CD4-positive, alpha-beta T cell (primary cell): ENCODE measurements at regions not wholly inside any gene's neighbourhood (a gene's known extent, or its start where the extent isn't known, plus 50 kb on each side); places are given as distances from the start of the nearest gene placed in this dataset.

ENCODE experiments used
- ATAC-seq: fragments of 200-7000 bp; cut with Tn5 transposase; one replicate; pipeline ENCODE4 v1.10.0; 2022; ENCODE audit warnings: mild to moderate bottlenecking; ENCODE audit not compliant: poor library complexity
- CTCF ChIA-PET: fragments of 350-600 bp; sonication (Branson Sonifier 250); formaldehyde crosslinking; loops from one replicate; lab custom pipeline; 2021; ENCODE audit warnings: antibody characterized with exemption, inconsistent platforms; lab: Charles Lee
- POLR2A ChIA-PET: fragments of 350-600 bp; sonication (Branson Sonifier 250); formaldehyde crosslinking; loops from one replicate; lab custom pipeline; 2021; ENCODE audit warnings: antibody characterized with exemption, inconsistent platforms; lab: Charles Lee
- DNase-seq, 14 experiments: peaks; one replicate each; pipeline ENCODE4 v3.0.0-alpha.2; 2013 to 2020; ENCODE audit warnings: mixed read lengths in 2 of 14
- H3K27ac ChIP-seq, 2 donors: one replicate each; pipeline versions ENCODE4 v1.5.1 to v1.7.0; 2013; ENCODE audit warnings: low read length in 2 of 2, low read depth in 1 of 2, mild to moderate bottlenecking in 1 of 2
- H3K27me3 ChIP-seq, 2 experiments: 1 replicate in 1 of 2; 2 replicates in 1 of 2; pipeline versions ENCODE4 v1.6.1 to v1.7.0; 2013; ENCODE audit warnings: low read length in 2 of 2, control low read depth in 1 of 2, mild to moderate bottlenecking in 1 of 2, moderate library complexity in 1 of 2; ENCODE audit not compliant: insufficient read depth in 2 of 2, control insufficient read depth in 1 of 2
- H3K36me3 ChIP-seq: one replicate; pipeline ENCODE4 v1.6.1; 2013; ENCODE audit warnings: low read length, control low read depth; ENCODE audit not compliant: insufficient read depth
- H3K4me1 ChIP-seq: one replicate; pipeline ENCODE4 v1.6.1; 2013; ENCODE audit warnings: low read length, control low read depth; ENCODE audit not compliant: insufficient read depth
- H3K4me3 ChIP-seq: one replicate; pipeline ENCODE4 v1.5.1; 2013; ENCODE audit warnings: mild to moderate bottlenecking, low read length, moderate library complexity
- H3K9me3 ChIP-seq, 2 experiments: 1 replicate in 1 of 2; 2 replicates in 1 of 2; pipeline versions ENCODE4 v1.6.1 to v1.7.0; 2013; ENCODE audit warnings: low read length in 2 of 2, mild to moderate bottlenecking in 2 of 2, control low read depth in 1 of 2, moderate library complexity in 1 of 2; ENCODE audit not compliant: control insufficient read depth in 1 of 2, insufficient read depth in 1 of 2
- H3K27ac Mint-ChIP-seq: one replicate; pipeline ENCODE4 v1.8.0; 2020; ENCODE audit warnings: mixed read lengths
- H3K27me3 Mint-ChIP-seq: one replicate; pipeline ENCODE4 v1.8.0; 2021; ENCODE audit warnings: mixed read lengths
- H3K36me3 Mint-ChIP-seq: one replicate; pipeline ENCODE4 v1.8.0; 2021; ENCODE audit warnings: low read depth, mixed read lengths
- H3K4me1 Mint-ChIP-seq: one replicate; pipeline ENCODE4 v1.8.0; 2021; ENCODE audit warnings: low read depth, mixed read lengths
- H3K4me3 Mint-ChIP-seq: one replicate; pipeline ENCODE4 v1.8.0; 2020; ENCODE audit warnings: mild to moderate bottlenecking, mixed read lengths
- H3K9me3 Mint-ChIP-seq: one replicate; pipeline ENCODE4 v1.8.0; 2020; ENCODE audit warnings: mixed read lengths
- intact Hi-C, 2 experiments: fragments of 100-400 bp; cut with DNase I in 1 of 2; cut with micrococcal nuclease in 1 of 2; formaldehyde crosslinking; loops; one replicate each; pipeline versions ENCODE4 v1.15.1 to v1.9.0; 2023 to 2025; cut with DNase I, micrococcal nuclease
- TF ChIP-seq, protein P1 (sequence below): fragments of 200-600 bp; IDR thresholded peaks from one replicate; pipeline ENCODE4 v1.8.0; 2022; ENCODE audit warnings: antibody characterized with exemption, mild to moderate bottlenecking

DNA sequence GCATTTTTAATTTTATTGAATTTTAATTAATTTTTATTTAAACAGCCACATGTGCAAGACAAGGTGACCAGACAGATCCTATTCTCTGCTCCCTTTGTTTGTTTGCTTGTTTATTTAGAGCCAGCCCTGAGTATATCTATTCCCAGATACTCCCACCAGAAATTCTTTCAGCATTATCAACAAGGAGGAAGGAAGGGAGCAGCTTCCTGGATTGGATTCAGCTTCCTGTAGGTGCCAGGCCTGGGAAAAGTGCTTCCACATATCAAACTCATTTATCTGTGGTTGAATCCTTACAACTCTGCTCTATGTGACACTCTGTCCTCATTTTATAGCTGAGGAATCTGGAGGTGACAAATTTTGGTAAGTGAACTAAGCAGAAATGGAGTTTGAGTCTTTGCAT is 60.5 kb upstream of the KLF7 start:
- H3K4me1 ChIP-seq: no peaks in the 10 kb centered on the region
- no peak for ATAC-seq
- no peak overlapping the region for H3K27ac ChIP-seq
- TF ChIP-seq, protein P1, sequence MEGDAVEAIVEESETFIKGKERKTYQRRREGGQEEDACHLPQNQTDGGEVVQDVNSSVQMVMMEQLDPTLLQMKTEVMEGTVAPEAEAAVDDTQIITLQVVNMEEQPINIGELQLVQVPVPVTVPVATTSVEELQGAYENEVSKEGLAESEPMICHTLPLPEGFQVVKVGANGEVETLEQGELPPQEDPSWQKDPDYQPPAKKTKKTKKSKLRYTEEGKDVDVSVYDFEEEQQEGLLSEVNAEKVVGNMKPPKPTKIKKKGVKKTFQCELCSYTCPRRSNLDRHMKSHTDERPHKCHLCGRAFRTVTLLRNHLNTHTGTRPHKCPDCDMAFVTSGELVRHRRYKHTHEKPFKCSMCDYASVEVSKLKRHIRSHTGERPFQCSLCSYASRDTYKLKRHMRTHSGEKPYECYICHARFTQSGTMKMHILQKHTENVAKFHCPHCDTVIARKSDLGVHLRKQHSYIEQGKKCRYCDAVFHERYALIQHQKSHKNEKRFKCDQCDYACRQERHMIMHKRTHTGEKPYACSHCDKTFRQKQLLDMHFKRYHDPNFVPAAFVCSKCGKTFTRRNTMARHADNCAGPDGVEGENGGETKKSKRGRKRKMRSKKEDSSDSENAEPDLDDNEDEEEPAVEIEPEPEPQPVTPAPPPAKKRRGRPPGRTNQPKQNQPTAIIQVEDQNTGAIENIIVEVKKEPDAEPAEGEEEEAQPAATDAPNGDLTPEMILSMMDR: no peak
- no peaks in the 10 kb centered on the region for H3K27me3 ChIP-seq
- Mint-ChIP-seq H3K27ac (no peak overlapping the region), H3K27me3 (peaks cover 5% of the 10 kb centered on the region), H3K4me1 (peaks cover 39% of the 10 kb centered on the region), H3K36me3 (no peaks in the 10 kb centered on the region), H3K9me3 (no peaks in the 10 kb centered on the region), H3K4me3 (no peak overlapping the region)
- H3K9me3 ChIP-seq: no peaks in the 10 kb centered on the region
- POLR2A ChIA-PET: interaction anchor here (0.8 to 1.6 kb wide), 4 partner anchors 14 to 305 kb away, joined by 3 to 6 read pairs (median 4); partner anchors contain the start of gene KLF7
- CTCF ChIA-PET: no interaction called here
- H3K36me3 ChIP-seq: no peaks in the 10 kb centered on the region
- intact Hi-C loops: no loop called here
- no peak overlapping the region for H3K4me3 ChIP-seq
- no peak for DNase-seq

DNA sequence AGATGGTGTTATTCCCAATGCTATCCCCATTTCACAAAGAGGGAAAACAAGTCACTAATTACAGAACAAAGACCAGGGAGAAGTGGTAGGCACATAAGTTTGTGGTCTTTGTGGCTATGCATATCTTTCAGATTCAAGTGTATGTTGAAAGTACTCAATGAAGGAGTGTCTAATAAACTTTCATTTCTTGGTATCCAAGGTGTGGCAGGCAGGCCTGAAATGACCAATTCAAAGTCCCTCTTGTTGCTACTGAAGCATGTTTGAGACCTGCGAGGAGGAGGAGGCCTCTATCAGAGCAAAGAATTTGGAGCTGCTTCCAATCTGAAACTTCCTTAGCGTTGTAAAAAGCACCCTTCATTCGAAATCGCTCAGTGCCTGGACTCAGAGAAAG is 60.9 kb upstream of the KLF7 start:
- peaks cover 0 to 2% of the 10 kb centered on the region in 2 experiments for H3K27me3 ChIP-seq
- POLR2A ChIA-PET: interaction anchor here (1.1 to 1.6 kb wide), 3 partner anchors 13 to 304 kb away, joined by 3 to 6 read pairs (median 5); no protein-coding TSS in a partner anchor
- ATAC-seq (no peak), DNase-seq (no peak)
- Mint-ChIP-seq H3K4me3 (no peak overlapping the region), H3K9me3 (no peaks in the 10 kb centered on the region), H3K27me3 (peaks cover under 1% of the 10 kb centered on the region), H3K4me1 (peaks cover 43% of the 10 kb centered on the region), H3K27ac (no peak overlapping the region), H3K36me3 (no peaks in the 10 kb centered on the region)
- no peak overlapping the region for H3K4me3 ChIP-seq
- intact Hi-C loops: no loop called here
- H3K36me3 ChIP-seq: no peaks in the 10 kb centered on the region
- CTCF ChIA-PET: no interaction called here
- no peaks in the 10 kb centered on the region for H3K9me3 ChIP-seq
- no peaks in the 10 kb centered on the region for H3K4me1 ChIP-seq
- TF ChIP-seq, protein P1: no peak
- no peak overlapping the region for H3K27ac ChIP-seq

DNA sequence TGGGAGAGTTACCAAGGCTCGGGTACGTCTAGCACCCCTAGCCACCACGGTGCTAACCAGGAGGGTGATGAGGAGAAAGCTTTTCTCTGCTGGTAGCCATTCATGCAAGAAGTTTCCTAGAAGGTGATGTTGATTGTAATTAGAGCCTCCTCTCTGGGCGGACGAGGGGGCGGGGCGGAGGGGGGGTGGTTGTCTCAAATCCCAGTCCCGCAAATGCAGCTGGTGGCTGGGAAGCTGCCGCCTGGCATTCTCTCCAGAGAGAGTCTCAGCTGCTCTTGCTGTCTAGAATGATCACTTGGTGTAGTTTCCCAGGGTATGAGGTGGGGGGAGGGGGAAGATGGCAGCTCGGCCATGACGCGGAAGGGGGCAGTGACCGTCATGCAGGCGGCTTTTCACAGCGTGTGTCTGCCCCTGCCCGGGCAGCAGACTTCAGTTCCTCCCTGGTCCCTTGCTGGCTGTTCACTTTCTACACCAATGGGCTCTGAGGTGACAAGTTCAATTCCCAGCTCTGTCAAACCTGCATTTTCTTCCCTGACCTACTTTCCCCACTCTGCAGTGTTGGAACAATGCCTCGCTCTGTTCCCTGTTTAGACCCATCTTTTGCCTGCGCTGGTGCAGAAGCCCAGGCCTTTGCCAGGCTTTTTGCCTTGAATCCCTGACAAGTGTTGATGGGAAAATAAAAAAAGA is 61.5 kb upstream of the KLF7 start:
- Mint-ChIP-seq H3K4me3 (no peak overlapping the region), H3K27me3 (no peaks in the 10 kb centered on the region), H3K4me1 (peaks cover 45% of the 10 kb centered on the region), H3K9me3 (no peaks in the 10 kb centered on the region), H3K27ac (no peak overlapping the region), H3K36me3 (no peaks in the 10 kb centered on the region)
- H3K9me3 ChIP-seq: no peaks in the 10 kb centered on the region
- no peak overlapping the region for H3K4me3 ChIP-seq
- H3K27ac ChIP-seq: no peak overlapping the region
- intact Hi-C loops: no loop called here
- TF ChIP-seq, protein P1: no peak
- DNase-seq (no peak), ATAC-seq (no peak)
- CTCF ChIA-PET: no interaction called here
- POLR2A ChIA-PET: interaction anchor here (1.1 to 1.6 kb wide), 3 partner anchors 13 to 304 kb away, joined by 3 to 6 read pairs (median 5); no protein-coding TSS in a partner anchor
- no peaks in the 10 kb centered on the region for H3K36me3 ChIP-seq
- H3K27me3 ChIP-seq: peaks cover 0 to 2% of the 10 kb centered on the region in 2 experiments
- H3K4me1 ChIP-seq: no peaks in the 10 kb centered on the region
